ENCODE measurements at regions not wholly inside any gene's neighbourhood (a gene's known extent, or its start where the extent isn't known, plus 50 kb on each side); places are given as distances from the start of the nearest gene placed in this dataset.

- H3K4me2 ChIP-seq (ENCODE audit: low read depth, low read length), result no peak overlapping the region
- H3K9ac ChIP-seq (ENCODE audit: insufficient read depth, low read depth, low read length), result no peak overlapping the region
- H3K27ac ChIP-seq (ENCODE audit: extremely low read length, insufficient read depth, low read length), result no peak overlapping the region
- ATAC-seq (no peak), FAIRE-seq (no peak), DNase-seq (ENCODE audit: low spot score) (no peak)
- H3K4me3 ChIP-seq (replicated peaks in 1 of 3; ENCODE audit: insufficient read depth in 1 of 3, low read depth in 2 of 3, low read length in 3 of 3), result no peak overlapping the region
- no peaks in the 10 kb centered on the region for H3K4me1 ChIP-seq (ENCODE audit: insufficient read depth, low read length)
- ChIA-PET POLR2A (no interaction called here), CTCF (ENCODE audit: low intra/inter-chr PET ratio, low total read pairs) (no interaction called here)
- TF ChIP-seq ZNF251 (CRISPR knock-in tag; IDR thresholded peaks at IDR 0.05) (no peak), TCF12 (IDR thresholded peaks at IDR 0.05) (no peak), TCF12 (CRISPR knock-in tag; IDR thresholded peaks at IDR 0.05) (no peak), ZNF260 (CRISPR knock-in tag; IDR thresholded peaks at IDR 0.05; ENCODE audit: borderline replicate concordance, low read depth) (no peak), SP2 (CRISPR knock-in tag; IDR thresholded peaks at IDR 0.05) (no peak), ZNF512B (CRISPR knock-in tag; IDR thresholded peaks at IDR 0.05; ENCODE audit: borderline replicate concordance) (no peak), THAP8 (CRISPR knock-in tag; IDR thresholded peaks at IDR 0.05; ENCODE audit: borderline replicate concordance) (no peak), PTBP1 (IDR thresholded peaks at IDR 0.05; ENCODE audit: low read depth, low read length, poor library complexity, severe bottlenecking) (no peak), SALL2 (CRISPR knock-in tag; IDR thresholded peaks at IDR 0.05) (no peak), NFRKB (IDR thresholded peaks at IDR 0.05) (no peak), ZNF777 (CRISPR knock-in tag; IDR thresholded peaks at IDR 0.05) (no peak), ZNF280B (CRISPR knock-in tag; IDR thresholded peaks at IDR 0.05; ENCODE audit: borderline replicate concordance) (no peak), NCOA2 (CRISPR knock-in tag; IDR thresholded peaks at IDR 0.05) (no peak)
- no peaks in the 10 kb centered on the region for H3K79me2 ChIP-seq (ENCODE audit: insufficient read depth, low read length)
- WGBS (ENCODE audit: low lambda C conversion rate), result 30% methylated on average over 3 of the region's 3 CpGs
- BruUV-seq (replicated peaks), result no TSS peak
- intact Hi-C loops (cut with micrococcal nuclease; ENCODE audit: unreplicated experiment) (no loop called here), in situ Hi-C loops (cut with HindIII; ENCODE audit: extremely low pct_ligation_motif_present, low pct_unique_long_range_greater_than_20kb) (no loop called here)
- no peak overlapping the region for H2AFZ ChIP-seq (ENCODE audit: low read length)
- H3K36me3 ChIP-seq (replicated peaks in 1 of 2; ENCODE audit: control insufficient read depth in 1 of 2, insufficient read depth in 2 of 2, low read length in 2 of 2), result no peaks in the 10 kb centered on the region
- no peaks in the 10 kb centered on the region for H4K20me1 ChIP-seq (ENCODE audit: insufficient read depth, low read length)
- no peaks in the 10 kb centered on the region for H3K27me3 ChIP-seq (ENCODE audit: control insufficient read depth in 1 of 2, insufficient read depth in 2 of 2, low read length in 2 of 2)
- peaks cover 22% of the 10 kb centered on the region for H3K9me3 ChIP-seq (ENCODE audit: low read length)
These were observed 596.5 kb upstream of the INTU start for GRCh38 chr4:127036296-127036695.
